Renal pelvis (tissue), 1 donor: ENCODE measurements at regions not wholly inside any gene's neighbourhood (a gene's known extent, or its start where the extent isn't known, plus 50 kb on each side); places are given as distances from the start of the nearest gene placed in this dataset.
"Not testable (repeated sequence)": the region's sequence is repeated elsewhere in the genome, so short reads cannot be mapped to it uniquely, and the experiment has no call there.

Experiments
- DNase-seq: peaks from one replicate; pipeline ENCODE4 v3.0.0-alpha.2; 2013

DNA sequence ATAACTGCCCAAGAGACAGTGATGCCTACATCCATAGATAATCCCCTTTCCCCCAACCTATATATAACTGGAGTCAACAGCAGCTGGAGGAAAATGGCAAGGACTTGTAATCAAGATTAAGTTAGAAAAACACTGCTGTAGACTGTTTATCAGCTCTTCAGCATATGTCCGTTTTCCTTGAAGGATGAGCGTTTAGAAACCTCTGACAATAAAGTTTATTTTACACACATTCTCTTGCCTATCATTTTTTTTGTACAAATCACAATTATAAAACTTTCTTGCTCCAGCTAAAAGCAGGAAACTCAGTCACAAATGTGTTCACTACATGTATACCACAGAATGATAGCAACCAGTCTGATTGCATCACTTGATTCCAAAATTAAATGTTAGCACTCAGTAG is 50.8 kb downstream of the PPIAL4G start:
- not testable (repeated sequence) for DNase-seq

DNA sequence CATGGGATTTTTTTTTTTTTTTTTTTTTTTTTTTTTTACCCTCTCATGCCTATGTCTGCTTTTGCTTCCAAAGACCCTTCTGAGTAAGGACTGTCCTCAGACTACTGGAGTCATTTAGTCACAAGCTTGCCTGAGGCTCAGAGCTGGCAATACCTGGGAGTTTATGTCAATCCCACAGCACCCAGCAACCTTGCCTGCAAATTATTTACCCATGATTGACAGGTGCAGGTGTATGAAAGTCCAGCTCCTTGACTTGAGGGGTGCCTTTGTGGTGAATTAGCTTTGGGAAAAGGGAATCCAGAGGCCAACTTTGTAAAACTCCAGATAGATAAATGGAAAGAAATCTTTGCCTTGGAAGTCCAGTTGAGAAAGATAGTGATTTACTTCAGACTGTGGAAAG is 53.2 kb downstream of the PPIAL4G start:
- peak; percentile 9 for DNase-seq

DNA sequence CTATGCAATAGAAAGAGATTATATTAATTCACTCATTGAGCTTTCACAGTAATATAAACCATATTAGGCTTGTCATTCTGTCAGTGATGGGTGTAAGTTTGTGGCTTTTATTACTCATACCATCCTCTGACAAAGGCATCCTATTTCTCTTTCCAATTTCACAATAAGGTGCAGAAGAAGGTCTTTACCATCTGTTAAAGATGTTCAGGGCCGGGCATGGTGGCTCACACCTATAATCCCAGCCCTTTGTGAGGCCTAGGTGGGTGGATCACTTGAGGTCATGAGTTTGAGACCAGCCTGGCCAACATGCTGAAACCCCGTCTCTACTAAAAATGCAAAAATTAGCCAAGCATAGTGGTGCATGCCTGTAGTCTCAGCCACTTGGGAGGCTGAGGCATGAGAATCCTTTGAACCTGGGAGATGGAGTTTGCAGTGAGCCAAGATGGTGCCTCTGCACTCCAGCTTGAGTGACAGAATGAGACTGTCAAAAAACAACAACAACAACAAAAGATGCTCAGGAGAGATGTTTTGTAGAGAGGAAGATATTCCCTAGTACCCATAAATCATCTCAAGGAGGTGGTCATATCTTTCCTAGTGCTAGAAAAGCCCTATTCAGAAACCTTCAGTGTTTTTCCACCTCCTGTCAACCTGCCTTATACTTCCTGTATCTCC is 56.0 kb downstream of the PPIAL4G start:
- DNase-seq, result not testable (repeated sequence)

DNA sequence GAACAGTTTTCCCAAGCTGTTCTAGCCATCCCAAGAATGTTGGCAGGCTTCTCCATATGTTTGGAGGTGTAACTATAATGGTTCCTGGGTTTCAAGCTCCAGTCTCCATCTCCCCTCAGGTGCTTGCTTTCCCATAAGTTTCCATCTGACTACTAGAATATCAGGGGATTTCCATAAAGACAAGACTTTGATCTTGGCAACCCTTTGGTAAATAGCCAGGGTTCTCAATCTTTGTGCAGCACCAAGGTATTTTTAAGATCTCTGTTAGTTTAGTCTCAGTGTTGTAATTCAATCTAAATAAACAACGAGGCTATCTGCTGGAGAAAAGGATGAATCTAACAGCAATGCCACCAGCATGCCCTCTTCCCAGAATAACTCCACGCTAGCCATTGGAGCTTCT is 56.7 kb downstream of the PPIAL4G start:
- not testable (repeated sequence) for DNase-seq

DNA sequence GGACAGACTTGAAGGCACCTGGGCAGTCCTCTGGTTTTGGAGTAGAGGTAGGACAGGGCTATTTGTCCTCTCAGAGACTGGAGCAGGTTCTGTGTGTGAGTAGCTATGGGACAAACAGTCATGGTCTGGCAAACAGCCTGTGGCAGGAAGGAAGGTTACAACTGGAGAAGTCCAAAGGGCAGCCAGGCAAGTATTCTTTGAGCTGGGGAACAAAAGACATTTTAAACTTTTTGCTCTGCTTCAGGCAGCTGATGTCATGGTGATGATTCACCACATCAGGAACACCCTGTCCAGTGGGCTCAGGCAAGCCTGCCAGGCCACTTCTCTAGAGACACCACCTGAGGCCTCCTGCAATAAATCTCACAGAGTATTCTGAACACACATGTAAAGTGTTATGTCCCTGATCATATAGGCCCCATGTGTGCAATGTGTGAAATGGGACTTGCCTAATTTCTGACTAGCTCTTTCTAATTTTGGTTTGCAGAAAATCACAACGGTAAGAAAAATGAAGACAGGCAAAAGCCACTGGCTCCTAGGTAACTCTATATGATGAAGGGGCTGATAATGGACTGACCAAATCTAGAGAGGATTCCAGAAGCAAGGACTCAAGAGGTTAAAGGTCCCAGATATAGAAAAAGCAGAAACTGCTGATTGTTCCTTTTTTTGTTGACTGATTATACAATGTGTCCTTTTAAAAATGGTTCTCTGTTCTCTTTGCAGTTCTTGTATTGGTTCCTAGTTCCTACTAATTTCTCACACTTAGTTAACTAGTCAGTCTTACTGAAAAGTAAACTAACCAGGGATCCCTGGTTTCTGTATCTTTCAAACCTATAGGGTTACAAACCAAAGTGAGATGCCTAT is 58.7 kb downstream of the PPIAL4G start:
- DNase-seq, result not testable (repeated sequence)

DNA sequence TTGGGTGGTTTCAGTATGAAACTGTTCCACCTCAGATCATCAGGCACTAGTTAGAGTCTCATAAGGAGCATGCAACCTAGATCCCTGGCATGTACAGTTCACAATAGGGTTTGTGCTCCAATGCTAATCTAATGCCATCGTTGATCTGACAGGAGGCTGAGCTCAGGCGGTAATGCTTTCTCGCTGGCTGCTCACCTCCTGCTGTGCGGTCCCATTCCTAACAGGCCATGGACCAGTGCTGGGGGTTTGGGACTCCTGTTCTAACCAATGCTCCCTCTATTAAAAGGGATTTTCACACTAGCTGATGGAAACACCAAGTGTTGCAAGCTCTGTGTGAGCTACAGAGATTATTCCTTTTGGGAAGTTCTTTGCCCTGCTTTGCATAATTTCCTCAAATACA is 60.2 kb downstream of the PPIAL4G start:
- not testable (repeated sequence) for DNase-seq

DNA sequence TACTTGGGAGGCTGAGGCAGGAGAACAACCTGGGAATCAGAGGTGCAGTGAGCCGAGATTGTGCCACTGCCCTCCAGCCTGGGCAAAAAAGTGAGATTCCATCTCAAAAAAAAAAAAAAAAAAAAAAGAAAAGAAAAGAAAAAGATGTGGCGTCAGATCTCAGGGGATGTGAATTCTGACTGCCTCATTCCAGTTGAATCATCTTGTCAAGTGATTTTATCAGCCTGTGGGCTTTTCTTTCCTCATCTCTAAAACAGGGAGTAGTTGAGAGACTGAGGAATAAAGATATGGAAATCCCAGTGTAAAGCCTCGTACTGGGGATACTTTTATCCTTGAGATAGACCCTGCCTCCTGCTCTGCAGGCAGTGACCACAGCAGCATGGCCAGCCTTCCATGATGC is 65.9 kb downstream of the PPIAL4G start:
- DNase-seq, result not testable (repeated sequence)

DNA sequence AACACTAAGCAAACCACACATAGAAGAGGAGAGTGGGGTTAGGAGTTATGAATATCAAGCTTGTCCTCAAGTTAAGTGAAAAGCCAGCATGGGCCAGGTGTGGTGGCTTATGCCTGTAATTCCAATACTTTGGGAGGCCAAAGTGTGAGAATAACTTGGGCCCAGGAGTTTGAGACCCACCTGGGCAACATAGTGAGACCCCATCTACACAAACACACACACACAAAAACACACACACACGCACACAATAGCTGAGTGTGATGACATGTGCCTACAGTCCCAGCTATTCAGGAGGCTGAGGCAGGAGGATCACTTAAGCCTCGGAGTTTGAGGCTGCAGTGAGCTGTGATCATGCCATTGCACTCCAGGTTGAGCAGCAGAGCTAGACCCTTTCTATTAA is 69.7 kb downstream of the PPIAL4G start:
- not testable (repeated sequence) for DNase-seq

DNA sequence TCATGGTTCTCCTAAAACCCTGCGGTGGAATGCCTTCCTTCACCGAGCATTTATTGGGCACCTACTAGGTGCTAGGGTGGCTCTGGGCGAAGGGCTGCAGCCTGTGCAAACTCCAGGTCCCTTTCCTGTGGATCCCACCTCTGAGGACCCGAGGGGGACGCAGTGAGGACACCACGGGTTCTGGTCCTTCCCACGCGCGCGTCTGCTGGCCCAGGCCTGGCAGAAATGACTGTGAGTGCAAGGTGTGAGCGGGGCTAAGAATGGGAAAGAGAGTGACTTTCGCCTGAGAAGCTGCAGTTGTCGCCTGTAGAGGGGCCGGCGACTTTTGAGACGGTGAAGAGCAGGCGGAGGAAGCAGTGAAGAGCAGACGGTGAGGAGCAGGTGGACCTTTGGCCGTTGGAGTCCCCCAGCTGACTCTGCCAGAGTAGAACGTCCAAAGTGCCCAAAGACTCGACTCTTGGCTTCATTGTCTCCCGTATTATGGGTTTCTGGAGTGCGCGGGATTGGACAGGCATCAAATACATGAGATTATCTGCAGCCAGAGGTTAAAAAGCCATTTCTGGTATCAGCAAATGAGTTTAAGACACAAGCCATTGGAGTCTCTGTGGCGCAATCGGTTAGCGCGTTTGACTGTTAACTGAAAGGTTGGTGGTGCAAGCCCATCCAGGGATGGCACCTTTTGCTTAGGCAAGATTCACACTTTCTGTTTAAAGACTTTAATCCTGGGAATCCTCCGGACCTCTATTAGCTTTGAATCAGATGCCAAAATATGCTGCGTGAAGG is 78.1 kb downstream of the PPIAL4G start:
- DNase-seq, result not testable (repeated sequence)

DNA sequence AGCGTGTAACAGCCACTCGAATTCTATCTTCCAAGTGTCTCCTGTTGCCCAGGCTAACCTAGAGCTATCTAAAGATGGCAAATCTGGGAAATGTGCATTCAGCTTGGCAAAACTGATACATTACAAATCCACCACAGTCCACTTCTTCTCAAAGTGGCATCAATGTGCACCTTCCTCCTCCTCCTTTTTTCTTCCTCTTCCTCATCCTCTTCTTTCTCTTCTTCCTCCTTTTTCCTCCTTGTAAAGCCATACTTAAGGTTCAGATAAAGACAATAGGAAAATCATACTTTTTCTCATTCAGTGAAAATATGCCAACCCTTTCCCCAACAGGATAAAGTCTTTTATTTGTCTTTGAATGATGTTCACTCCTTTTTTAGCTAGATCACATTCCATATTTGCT is 79.2 kb downstream of the PPIAL4G start:
- not testable (repeated sequence) for DNase-seq

DNA sequence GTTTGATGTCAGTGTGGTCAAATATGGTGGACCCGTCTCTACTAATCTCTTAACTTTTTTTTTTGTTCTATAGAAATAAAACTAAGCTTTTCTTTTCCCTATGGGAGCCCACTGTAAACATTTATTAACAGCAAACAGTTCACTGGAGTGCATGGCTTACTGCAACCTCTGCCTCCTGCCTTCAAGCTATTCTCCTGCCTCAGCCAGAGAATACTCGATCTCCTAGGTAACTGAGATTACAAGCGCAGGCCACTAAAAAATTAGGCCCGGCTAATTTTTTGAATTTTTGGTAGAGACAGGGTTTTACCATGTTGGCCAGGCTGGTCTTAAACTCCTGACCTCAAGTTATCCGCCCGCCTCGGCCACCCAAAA is 80.0 kb downstream of the PPIAL4G start:
- not testable (repeated sequence) for DNase-seq

DNA sequence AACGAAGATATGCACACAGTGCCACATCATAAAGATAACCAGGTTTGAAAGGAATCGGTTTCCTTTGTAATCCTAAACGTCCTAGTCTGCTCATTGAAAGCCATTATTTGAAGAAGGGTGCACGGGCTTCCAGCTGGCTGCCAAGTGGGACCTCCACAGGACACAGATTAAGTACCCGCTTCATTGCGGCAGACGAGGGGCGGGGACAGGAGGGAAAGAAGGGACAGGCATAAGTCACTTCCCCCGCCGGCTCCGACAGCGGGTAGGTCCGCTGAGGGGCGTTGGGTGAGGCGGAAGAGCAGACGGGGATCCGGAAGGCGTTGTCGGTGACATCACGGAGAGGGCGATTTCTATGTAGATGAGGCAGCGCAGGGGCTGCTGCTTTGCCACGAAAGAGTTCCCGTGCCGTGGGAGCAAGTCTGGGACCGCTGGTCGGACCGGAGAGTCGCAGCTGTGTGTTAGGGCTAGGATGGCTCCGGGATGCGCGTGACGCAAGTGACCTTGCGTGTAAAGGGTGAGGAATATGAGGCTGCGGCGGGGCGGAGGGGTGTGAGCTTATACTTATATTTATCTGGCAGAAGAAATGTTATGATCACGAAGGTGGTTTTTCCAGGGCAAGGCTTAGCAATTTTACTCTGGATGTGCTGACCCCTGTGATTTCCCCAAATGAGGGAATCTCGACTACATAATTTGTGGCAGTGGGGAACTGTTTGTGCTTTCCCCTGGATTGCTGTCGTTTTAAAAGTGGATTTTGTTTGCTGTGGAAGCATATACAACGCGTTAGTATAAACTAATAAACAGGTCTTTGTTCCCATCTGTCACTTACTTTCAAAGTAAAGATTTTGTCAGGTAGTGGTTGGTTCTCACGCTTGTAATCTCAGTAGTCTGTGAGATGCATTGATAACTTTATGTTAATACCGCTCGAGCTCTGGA is 80.7 kb downstream of the PPIAL4G start:
- peak; percentile 57 for DNase-seq

DNA sequence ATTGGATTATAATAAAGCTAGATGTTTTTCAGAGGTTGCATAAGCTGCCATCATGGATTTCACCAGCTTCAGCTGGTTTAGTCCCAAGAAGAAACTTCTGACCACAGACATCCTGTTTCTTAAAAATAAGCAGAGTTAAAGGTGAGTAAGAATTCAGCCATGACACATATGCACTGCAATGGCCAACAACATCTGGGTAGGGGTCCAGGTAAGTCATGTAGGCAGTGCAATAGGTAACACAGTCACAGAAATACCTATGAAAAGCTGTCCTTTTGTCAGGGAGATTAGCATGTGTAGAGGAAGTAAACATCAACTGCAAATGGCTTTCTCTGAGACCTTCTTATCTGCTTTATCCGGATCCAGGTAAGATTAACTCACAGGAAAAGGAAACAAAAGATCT is 85.6 kb downstream of the PPIAL4G start:
- DNase-seq, result not testable (repeated sequence)

DNA sequence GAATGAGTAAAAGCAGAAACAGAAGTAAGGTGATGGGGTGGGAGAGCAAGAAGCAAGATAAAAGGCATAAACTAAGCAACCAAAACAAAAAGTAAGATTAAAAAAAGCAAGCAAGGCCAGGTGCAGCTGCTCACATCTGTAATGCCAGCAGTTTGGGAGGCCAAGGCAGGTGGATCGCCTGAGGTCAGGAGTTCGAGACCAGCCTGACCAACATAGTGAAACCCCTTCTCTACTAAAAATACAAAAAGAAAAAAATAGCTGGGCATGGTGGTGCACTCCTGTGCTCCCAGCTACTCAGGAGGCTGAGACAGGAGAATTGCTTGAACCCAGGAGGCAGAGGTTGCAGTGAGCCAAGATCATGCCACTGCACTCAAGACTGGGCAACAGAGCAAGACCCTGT is 90.6 kb downstream of the PPIAL4G start:
- DNase-seq, result not testable (repeated sequence)

DNA sequence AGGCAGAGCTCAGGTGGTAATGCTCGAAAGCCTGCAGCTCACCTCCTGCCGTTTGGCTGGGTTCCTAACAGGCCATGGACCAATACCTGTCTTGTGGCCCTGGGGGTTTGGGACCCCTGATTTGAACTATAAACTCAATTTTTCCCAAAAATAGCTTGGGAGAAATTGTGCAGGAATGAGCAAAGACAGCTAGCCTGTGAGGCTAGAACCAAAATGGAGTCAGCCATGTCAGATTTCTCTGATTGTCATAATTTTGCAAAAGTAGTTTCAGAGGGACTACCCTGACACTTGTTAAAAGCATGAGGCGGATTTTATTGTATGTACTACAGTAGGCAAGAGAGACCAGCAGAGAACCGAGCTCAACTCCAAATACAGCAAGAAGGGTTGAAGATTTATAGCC is 91.8 kb downstream of the PPIAL4G start:
- not testable (repeated sequence) for DNase-seq

DNA sequence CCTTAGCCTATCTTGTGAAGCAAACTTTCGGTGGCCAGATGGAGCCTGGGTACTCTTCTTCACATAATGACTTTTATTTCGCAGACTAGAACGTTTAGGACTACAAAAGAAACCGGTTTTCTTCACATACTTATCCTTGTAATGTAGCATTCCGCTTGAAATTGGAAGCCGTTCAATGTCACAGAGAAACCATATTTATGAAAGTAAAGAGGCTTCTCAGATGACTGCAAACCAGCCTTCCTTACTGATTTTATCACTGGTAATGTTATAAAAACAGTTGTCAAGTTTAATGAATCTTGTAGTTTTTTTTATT is 94.1 kb downstream of the PPIAL4G start:
- no peak for DNase-seq

DNA sequence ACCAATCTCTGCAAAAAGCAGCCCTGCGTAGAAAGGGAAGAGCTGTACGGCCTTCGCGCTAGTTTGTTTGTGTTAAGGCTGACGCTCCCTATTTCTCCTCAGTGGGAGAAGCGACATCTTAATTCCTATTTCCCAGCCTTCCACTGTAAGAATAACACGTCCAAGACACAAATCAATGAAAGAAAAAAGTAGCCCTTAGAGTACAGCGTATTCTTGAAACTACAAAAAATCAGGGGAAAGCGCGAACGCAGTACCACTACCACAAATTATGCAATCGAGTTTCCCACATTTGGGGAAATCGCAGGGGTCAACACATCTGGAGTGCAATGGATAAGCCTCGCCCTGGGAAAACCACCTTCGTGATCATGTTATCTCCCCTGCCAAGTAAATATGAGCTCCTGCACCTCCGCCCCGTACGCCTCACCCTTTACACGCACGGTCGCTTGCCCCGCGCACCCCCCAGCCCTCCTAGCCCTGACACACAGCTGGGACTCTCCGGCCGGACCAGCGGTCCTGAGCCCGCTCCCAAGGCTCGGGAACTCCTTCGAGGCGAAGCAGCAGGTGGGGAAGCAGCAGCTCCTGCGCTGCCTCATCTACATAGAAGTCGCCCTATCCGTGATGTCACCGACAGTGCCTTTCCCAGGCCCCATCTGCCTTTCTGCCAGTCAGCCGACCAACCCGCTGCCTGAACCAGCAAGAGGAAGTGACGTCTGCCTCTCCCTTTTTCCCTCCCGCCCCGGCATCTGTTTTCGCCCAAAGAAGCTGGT is 94.7 kb downstream of the PPIAL4G start:
- DNase-seq, result peak; percentile 92

DNA sequence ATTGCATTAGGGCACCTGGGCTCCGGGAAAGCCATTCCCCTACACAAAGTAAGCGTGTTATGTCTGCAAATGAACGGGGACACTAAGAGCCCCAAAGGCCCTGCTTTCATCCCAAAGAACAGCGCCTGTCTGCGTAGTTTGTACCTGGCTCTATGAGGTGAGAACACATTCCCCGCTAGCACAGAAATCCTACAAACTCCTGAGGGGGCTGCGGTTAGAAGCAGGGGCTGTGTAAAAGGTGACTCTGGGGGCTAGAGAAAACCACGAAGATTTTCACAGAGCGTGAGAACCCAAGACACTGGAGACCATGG is 95.2 kb downstream of the PPIAL4G start:
- not testable (repeated sequence) for DNase-seq

DNA sequence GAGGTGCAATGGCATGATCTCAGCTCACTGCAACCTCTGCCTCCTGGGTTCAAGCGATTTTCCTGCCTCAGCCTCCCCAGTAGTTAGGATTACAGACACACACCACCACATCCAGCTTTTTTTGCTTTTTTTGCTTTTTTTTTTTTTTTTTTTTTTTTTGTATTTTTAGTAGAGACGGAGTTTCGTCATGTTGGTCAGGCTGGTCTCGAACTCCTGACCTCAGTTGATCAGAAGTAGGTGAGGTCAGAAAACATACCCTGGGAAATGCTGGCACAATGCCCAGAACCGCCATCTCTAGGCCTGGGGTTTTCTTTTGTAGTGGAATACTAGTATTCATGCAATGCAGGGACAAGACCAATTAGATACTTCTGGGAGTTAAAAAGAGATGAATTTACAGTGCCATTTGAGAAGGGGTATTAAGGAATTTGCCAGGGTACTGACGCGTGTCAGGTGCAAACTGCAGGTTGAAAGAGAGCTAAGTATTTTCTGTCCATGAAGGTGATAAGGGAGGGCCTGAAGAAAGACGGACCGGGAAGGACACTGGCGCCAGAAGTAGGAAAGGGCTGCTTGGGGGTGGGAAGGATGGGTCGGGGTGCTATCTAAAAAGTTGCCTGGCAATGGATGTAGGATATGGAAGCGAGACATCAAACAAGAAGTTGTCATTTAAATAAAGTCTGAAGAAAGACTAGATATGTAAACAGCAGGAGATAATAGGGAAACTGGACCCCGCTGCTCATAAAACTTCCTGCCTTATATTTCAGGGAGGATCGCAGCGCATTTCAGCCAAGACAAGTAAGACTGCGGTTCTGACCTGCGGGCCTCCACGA is 95.8 kb downstream of the PPIAL4G start:
- peak; percentile 42 for DNase-seq

DNA sequence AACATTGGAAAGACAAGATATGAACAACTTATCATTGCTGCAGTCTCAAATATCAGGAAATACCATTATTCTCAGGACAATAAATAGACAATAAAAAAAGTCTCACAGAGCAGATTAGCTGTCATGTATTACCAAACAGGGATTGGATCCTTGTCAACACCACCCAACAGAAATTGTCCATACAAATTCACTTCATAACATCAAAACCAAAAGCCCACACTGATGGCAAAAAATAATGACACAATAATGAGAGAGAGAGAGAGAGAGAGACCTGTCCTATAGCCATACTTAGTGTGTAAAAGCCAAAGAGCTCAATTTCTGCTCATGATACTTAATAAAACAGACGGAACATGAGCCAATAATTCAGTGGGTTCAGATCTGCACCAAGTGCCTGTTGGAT is 96.5 kb downstream of the PPIAL4G start:
- DNase-seq, result no peak
